WTC11 (cell line): ENCODE measurements at regions not wholly inside any gene's neighbourhood (a gene's known extent, or its start where the extent isn't known, plus 50 kb on each side); places are given as distances from the start of the nearest gene placed in this dataset.
"Not testable (repeated sequence)": the region's sequence is repeated elsewhere in the genome, so short reads cannot be mapped to it uniquely, and the experiment has no call there.

ENCODE experiments used
- ATAC-seq: fragments of 200-7000 bp; cut with Tn5 transposase; 2 replicates; pipeline ENCODE4 v1.10.0; 2021; ENCODE audit warnings: mild to moderate bottlenecking, moderate library complexity
- CTCF ChIA-PET: fragments of 300-600 bp; sonication (Branson Sonifier 250); formaldehyde crosslinking; loops from one replicate; lab custom pipeline; 2021; ENCODE audit warnings: antibody characterized with exemption; lab: Charles Lee
- POLR2A ChIA-PET: fragments of 350-600 bp; sonication (Branson Sonifier 250); formaldehyde crosslinking; loops from one replicate; lab custom pipeline; 2021; ENCODE audit warnings: antibody characterized with exemption; lab: Charles Lee
- DNase-seq: peaks from one replicate; pipeline ENCODE4 v3.0.0; 2021; ENCODE audit warnings: low spot score
- H3K27ac Mint-ChIP-seq: 2 replicates; pipeline ENCODE4 v1.8.0; 2021; ENCODE audit warnings: mixed read lengths
- H3K27me3 Mint-ChIP-seq: 2 replicates; pipeline ENCODE4 v1.8.0; 2021; ENCODE audit warnings: low read depth, mild to moderate bottlenecking, moderate library complexity, mixed read lengths
- H3K36me3 Mint-ChIP-seq: 2 replicates; pipeline ENCODE4 v1.8.0; 2021; ENCODE audit warnings: mixed read lengths
- H3K4me1 Mint-ChIP-seq: 2 replicates; pipeline ENCODE4 v1.8.0; 2022; ENCODE audit warnings: mixed read lengths
- H3K4me3 Mint-ChIP-seq: 2 replicates; pipeline ENCODE4 v1.8.0; 2021; ENCODE audit warnings: mild to moderate bottlenecking, moderate library complexity, mixed read lengths
- H3K9me3 Mint-ChIP-seq: 2 replicates; pipeline ENCODE4 v1.8.0; 2021; ENCODE audit warnings: mixed read lengths
- ATF1 ChIP-seq: sonication (generic); formaldehyde crosslinking; IDR thresholded peaks from 2 replicates; pipeline ENCODE4 v1.8.1; 2023; ENCODE audit warnings: mild to moderate bottlenecking, moderate library complexity, missing genetic modification reagents
- CBFB ChIP-seq: sonication (generic); formaldehyde crosslinking; IDR thresholded peaks from 2 replicates; pipeline ENCODE4 v1.8.1; 2022; ENCODE audit warnings: mild to moderate bottlenecking, low read depth, missing genetic modification reagents
- CREM ChIP-seq: sonication (generic); formaldehyde crosslinking; IDR thresholded peaks from 2 replicates; pipeline ENCODE4 v1.8.1; 2022; ENCODE audit warnings: mild to moderate bottlenecking, missing genetic modification reagents, moderate library complexity
- ETV6 ChIP-seq: sonication (generic); formaldehyde crosslinking; IDR thresholded peaks from 2 replicates; pipeline ENCODE4 v1.8.1; 2022; ENCODE audit warnings: mild to moderate bottlenecking, missing genetic modification reagents
- FOXJ3 ChIP-seq: sonication (generic); formaldehyde crosslinking; IDR thresholded peaks from 2 replicates; pipeline ENCODE4 v1.9.0; 2021; ENCODE audit warnings: missing genetic modification reagents, mild to moderate bottlenecking, borderline replicate concordance
- FOXP1 ChIP-seq: sonication (generic); formaldehyde crosslinking; IDR thresholded peaks from 2 replicates; pipeline ENCODE4 v1.8.0; 2022; ENCODE audit warnings: missing genetic modification reagents, mild to moderate bottlenecking, moderate library complexity, borderline replicate concordance
- FOXP4 ChIP-seq: sonication (generic); formaldehyde crosslinking; IDR thresholded peaks from 2 replicates; pipeline ENCODE4 v1.8.0; 2022; ENCODE audit warnings: mild to moderate bottlenecking, missing genetic modification reagents
- GABPB1 ChIP-seq: sonication (generic); formaldehyde crosslinking; IDR thresholded peaks from 2 replicates; pipeline ENCODE4 v1.8.1; 2023; ENCODE audit warnings: mild to moderate bottlenecking, missing genetic modification reagents
- GTF2I ChIP-seq: fragments of 250-450 bp; sonication (Bioruptor Pico); conservative IDR thresholded peaks from 2 replicates; pipeline ENCODE4 v1.4.0; 2021; ENCODE audit warnings: mild to moderate bottlenecking
- JUN ChIP-seq: sonication (generic); formaldehyde crosslinking; IDR thresholded peaks from 2 replicates; pipeline ENCODE4 v1.8.0; 2023; ENCODE audit warnings: mild to moderate bottlenecking, missing genetic modification reagents
- MAX ChIP-seq: sonication (generic); formaldehyde crosslinking; IDR thresholded peaks from 2 replicates; pipeline ENCODE4 v1.8.0; 2022; ENCODE audit warnings: mild to moderate bottlenecking, missing genetic modification reagents
- MXD4 ChIP-seq: fragments of 250-450 bp; sonication (Bioruptor Pico); IDR thresholded peaks from 2 replicates; pipeline ENCODE4 v1.8.0; 2021; ENCODE audit warnings: mild to moderate bottlenecking, moderate library complexity, borderline replicate concordance
- SMAD3 ChIP-seq: sonication (generic); formaldehyde crosslinking; IDR thresholded peaks from 2 replicates; pipeline ENCODE4 v1.8.0; 2022; ENCODE audit warnings: missing genetic modification reagents, mild to moderate bottlenecking, borderline replicate concordance
- SMAD4 ChIP-seq: sonication (generic); formaldehyde crosslinking; IDR thresholded peaks from 2 replicates; pipeline ENCODE4 v1.8.0; 2022; ENCODE audit warnings: mild to moderate bottlenecking, missing genetic modification reagents
- STAT6 ChIP-seq: sonication (generic); formaldehyde crosslinking; conservative IDR thresholded peaks from 2 replicates; pipeline ENCODE4 v1.8.1; 2023; ENCODE audit warnings: mild to moderate bottlenecking, low read depth, missing genetic modification reagents, moderate library complexity
- USF1 ChIP-seq: sonication (generic); formaldehyde crosslinking; IDR thresholded peaks from 2 replicates; pipeline ENCODE4 v1.8.0; 2022; ENCODE audit warnings: mild to moderate bottlenecking, missing genetic modification reagents
- USF2 ChIP-seq: sonication (generic); formaldehyde crosslinking; IDR thresholded peaks from 2 replicates; pipeline ENCODE4 v1.8.1; 2023; ENCODE audit warnings: mild to moderate bottlenecking, missing genetic modification reagents, moderate library complexity
- ZBTB21 ChIP-seq: sonication (generic); formaldehyde crosslinking; IDR thresholded peaks from 2 replicates; pipeline ENCODE4 v1.8.1; 2023; ENCODE audit warnings: mild to moderate bottlenecking, missing genetic modification reagents, borderline replicate concordance
- ZNF281 ChIP-seq: sonication (generic); formaldehyde crosslinking; IDR thresholded peaks from 2 replicates; pipeline ENCODE4 v1.8.0; 2023; ENCODE audit warnings: mild to moderate bottlenecking, missing genetic modification reagents
- ZNF423 ChIP-seq: fragments of 250-450 bp; sonication (Bioruptor Pico); IDR thresholded peaks from 2 replicates; pipeline ENCODE4 v2.1.2; 2022; ENCODE audit warnings: mild to moderate bottlenecking, moderate library complexity

GRCh38 chr6:167750956-167751358 is 75.8 kb upstream of the AFDN start (continued):
- TF ChIP-seq FOXP4 (CRISPR knock-in tag): 0 out of 2 replicates have a peak, but pooled peaks have one; percentile 32
- peak; percentile 76 for TF ChIP-seq MAX (CRISPR knock-in tag)
- no peak for TF ChIP-seq CBFB (CRISPR knock-in tag)
- no peak for TF ChIP-seq ETV6
- no peak for TF ChIP-seq GABPB1 (CRISPR knock-in tag)
- no peak for TF ChIP-seq SMAD3
- no peak for TF ChIP-seq CREM (CRISPR knock-in tag)
- TF ChIP-seq FOXP1: peak; percentile 53; the same call in 1 of the 2 replicates
- TF ChIP-seq USF1 (CRISPR knock-in tag): peak; percentile 52; the same call in 1 of the 2 replicates
- TF ChIP-seq USF2 (CRISPR knock-in tag): peak; percentile 81
- no peak for TF ChIP-seq ATF1 (CRISPR knock-in tag)

- no peak for ATAC-seq
- H3K4me1 Mint-ChIP-seq: peaks cover 18% of the 10 kb centered on the region
- TF ChIP-seq GTF2I (no peak), ZNF423 (no peak), STAT6 (CRISPR knock-in tag) (no peak), ZBTB21 (no peak), SMAD4 (no peak), ZNF281 (no peak), MXD4 (no peak), FOXJ3 (CRISPR knock-in tag) (no peak), JUN (no peak)
- TF ChIP-seq, all 79 proteins: peak for 0
- H3K27ac Mint-ChIP-seq: no peak overlapping the region
- H3K9me3 Mint-ChIP-seq: peaks cover 7% of the 10 kb centered on the region; the same call in 1 of the 2 replicates
- no peaks in the 10 kb centered on the region for H3K36me3 Mint-ChIP-seq
- H3K27me3 Mint-ChIP-seq: no peaks in the 10 kb centered on the region
- no peak overlapping the region for H3K4me3 Mint-ChIP-seq
- no peak for DNase-seq
- ChIA-PET CTCF (interaction anchor here (0.8 kb wide), 1 partner anchor 9 kb away, joined by 4 read pairs; no protein-coding TSS in a partner anchor), POLR2A (interaction anchor here (0.6 kb wide), 1 partner anchor 34 kb away, joined by 5 read pairs; no protein-coding TSS in a partner anchor)
These were observed 75.1 kb upstream of the AFDN start for GRCh38 chr6:167751579-167752115.

GRCh38 chr6:167753281-167753680 is 73.4 kb upstream of the AFDN start:
- H3K27me3 Mint-ChIP-seq, POLR2A ChIA-PET, H3K9me3 Mint-ChIP-seq, ATAC-seq, CTCF ChIA-PET, H3K4me3 Mint-ChIP-seq, DNase-seq, H3K36me3 Mint-ChIP-seq, H3K27ac Mint-ChIP-seq: not testable (repeated sequence)
- peaks cover 14% of the 10 kb centered on the region for H3K4me1 Mint-ChIP-seq
